HG03095 (cell line): ENCODE measurements at regions not wholly inside any gene's neighbourhood (a gene's known extent, or its start where the extent isn't known, plus 50 kb on each side); places are given as distances from the start of the nearest gene placed in this dataset.

Experiments used
- ATAC-seq: cut with Tn5 transposase; IDR thresholded peaks from one replicate; pipeline ENCODE4 v1.9.1; 2021; ENCODE audit warnings: moderate library complexity; ENCODE audit not compliant: unreplicated experiment

- no peak for ATAC-seq
Observed at GRCh38 chr3:161555320-161555719, 58.7 kb downstream of the OTOL1 start.

- no peak for ATAC-seq
Observed at GRCh38 chr3:161556533-161556932, 59.9 kb downstream of the OTOL1 start.

GRCh38 chr3:161556941-161557340 is 60.3 kb downstream of the OTOL1 start:
- ATAC-seq = no peak

GRCh38 chr3:161557445-161558150 is 61.0 kb downstream of the OTOL1 start:
- ATAC-seq = no peak

- ATAC-seq = no peak
Observed at GRCh38 chr3:161558236-161558635, 61.6 kb downstream of the OTOL1 start.

- ATAC-seq = no peak
Observed at GRCh38 chr3:161559177-161559998, 62.8 kb downstream of the OTOL1 start.

- no peak for ATAC-seq
Observed at GRCh38 chr3:161560008-161560637, 63.5 kb downstream of the OTOL1 start.

GRCh38 chr3:161567577-161568361 is 71.2 kb downstream of the OTOL1 start:
- no peak for ATAC-seq

- ATAC-seq = no peak
Observed at GRCh38 chr3:161568671-161569070, 72.1 kb downstream of the OTOL1 start.

- ATAC-seq = no peak
Observed at GRCh38 chr3:161571951-161572350, 75.3 kb downstream of the OTOL1 start.

- no peak for ATAC-seq
Observed at GRCh38 chr3:161573136-161573535, 76.5 kb downstream of the OTOL1 start.

- no peak for ATAC-seq
Observed at GRCh38 chr3:161575901-161576300, 79.3 kb downstream of the OTOL1 start.

- ATAC-seq = no peak
Observed at GRCh38 chr3:161576311-161576710, 79.7 kb downstream of the OTOL1 start.

- ATAC-seq = no peak
Observed at GRCh38 chr3:161576714-161577510, 80.3 kb downstream of the OTOL1 start.

- ATAC-seq = no peak
Observed at GRCh38 chr3:161577662-161578061, 81.1 kb downstream of the OTOL1 start.

- no peak for ATAC-seq
Observed at GRCh38 chr3:161579395-161580126, 83.0 kb downstream of the OTOL1 start.

GRCh38 chr3:161585922-161586321 is 89.3 kb downstream of the OTOL1 start:
- ATAC-seq = no peak

GRCh38 chr3:161586556-161587235 is 90.1 kb downstream of the OTOL1 start:
- no peak for ATAC-seq

GRCh38 chr3:161598639-161599038 is 102.0 kb downstream of the OTOL1 start:
- no peak for ATAC-seq
